Testis (tissue), 2 donors: ENCODE measurements at regions not wholly inside any gene's neighbourhood (a gene's known extent, or its start where the extent isn't known, plus 50 kb on each side); places are given as distances from the start of the nearest gene placed in this dataset.

ENCODE experiments used
- POLR2A ChIP-seq: fragments of 450-650 bp; IDR thresholded peaks from one replicate; pipeline ENCODE4 v1.6.1; 2017; ENCODE audit warnings: antibody characterized with exemption, mild to moderate bottlenecking, moderate library complexity
- TF ChIP-seq, protein P1 (sequence below), 3 experiments: fragments of 450-650 bp in 2 of 3; fragments of 200-600 bp in 1 of 3; sonication (generic) in 1 of 3; IDR thresholded peaks; one replicate each; pipeline ENCODE4 v1.5.1; 2016 to 2019; ENCODE audit warnings: antibody characterized with exemption in 3 of 3, mild to moderate bottlenecking in 2 of 3, moderate library complexity in 1 of 3

DNA sequence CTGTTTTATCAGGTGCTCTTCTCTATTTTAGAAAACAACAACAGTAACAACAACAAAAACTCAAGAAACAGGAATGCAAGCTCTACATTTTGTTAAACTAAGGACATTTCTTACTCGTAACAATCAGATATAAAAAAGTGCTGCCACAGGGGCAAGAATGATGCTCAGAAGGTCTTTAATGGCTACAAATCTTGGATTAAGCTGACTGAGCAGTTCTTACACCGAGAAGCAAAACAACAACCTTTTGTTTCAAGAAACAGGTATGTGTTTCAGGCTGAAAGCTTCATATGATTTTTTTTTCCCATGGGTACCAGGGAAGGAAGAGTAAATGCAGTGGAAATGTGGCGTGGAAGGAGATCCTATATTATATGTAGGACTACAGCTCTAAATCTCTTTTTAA, 786.8 kb upstream of the FBXO33 start:
- TF ChIP-seq, protein P1, sequence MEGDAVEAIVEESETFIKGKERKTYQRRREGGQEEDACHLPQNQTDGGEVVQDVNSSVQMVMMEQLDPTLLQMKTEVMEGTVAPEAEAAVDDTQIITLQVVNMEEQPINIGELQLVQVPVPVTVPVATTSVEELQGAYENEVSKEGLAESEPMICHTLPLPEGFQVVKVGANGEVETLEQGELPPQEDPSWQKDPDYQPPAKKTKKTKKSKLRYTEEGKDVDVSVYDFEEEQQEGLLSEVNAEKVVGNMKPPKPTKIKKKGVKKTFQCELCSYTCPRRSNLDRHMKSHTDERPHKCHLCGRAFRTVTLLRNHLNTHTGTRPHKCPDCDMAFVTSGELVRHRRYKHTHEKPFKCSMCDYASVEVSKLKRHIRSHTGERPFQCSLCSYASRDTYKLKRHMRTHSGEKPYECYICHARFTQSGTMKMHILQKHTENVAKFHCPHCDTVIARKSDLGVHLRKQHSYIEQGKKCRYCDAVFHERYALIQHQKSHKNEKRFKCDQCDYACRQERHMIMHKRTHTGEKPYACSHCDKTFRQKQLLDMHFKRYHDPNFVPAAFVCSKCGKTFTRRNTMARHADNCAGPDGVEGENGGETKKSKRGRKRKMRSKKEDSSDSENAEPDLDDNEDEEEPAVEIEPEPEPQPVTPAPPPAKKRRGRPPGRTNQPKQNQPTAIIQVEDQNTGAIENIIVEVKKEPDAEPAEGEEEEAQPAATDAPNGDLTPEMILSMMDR (IDR thresholded peaks at IDR 0.05), result no peak
- TF ChIP-seq POLR2A, result no peak
